Ecto neural progenitor cell (in vitro differentiated cells): ENCODE measurements at regions not wholly inside any gene's neighbourhood (a gene's known extent, or its start where the extent isn't known, plus 50 kb on each side); places are given as distances from the start of the nearest gene placed in this dataset.
A peak's percentile ranks its signal among the peaks of the same experiment; 100 is the strongest.

ENCODE experiments used
- DNase-seq: peaks from one replicate; pipeline ENCODE4 v3.0.0-alpha.2; 2018; ENCODE audit warnings: low spot score

- no peak for DNase-seq
Observed at GRCh38 chr1:181327796-181328195, 155.5 kb upstream of the CACNA1E start.

GRCh38 chr1:181334724-181335123 is 148.6 kb upstream of the CACNA1E start:
- DNase-seq, result no peak

- DNase-seq, result no peak
Observed at GRCh38 chr1:181335631-181336030, 147.7 kb upstream of the CACNA1E start.

GRCh38 chr1:181341026-181341632 is 142.2 kb upstream of the CACNA1E start:
- DNase-seq, result no peak

GRCh38 chr1:181344091-181344490 is 139.2 kb upstream of the CACNA1E start:
- DNase-seq, result no peak

DNA sequence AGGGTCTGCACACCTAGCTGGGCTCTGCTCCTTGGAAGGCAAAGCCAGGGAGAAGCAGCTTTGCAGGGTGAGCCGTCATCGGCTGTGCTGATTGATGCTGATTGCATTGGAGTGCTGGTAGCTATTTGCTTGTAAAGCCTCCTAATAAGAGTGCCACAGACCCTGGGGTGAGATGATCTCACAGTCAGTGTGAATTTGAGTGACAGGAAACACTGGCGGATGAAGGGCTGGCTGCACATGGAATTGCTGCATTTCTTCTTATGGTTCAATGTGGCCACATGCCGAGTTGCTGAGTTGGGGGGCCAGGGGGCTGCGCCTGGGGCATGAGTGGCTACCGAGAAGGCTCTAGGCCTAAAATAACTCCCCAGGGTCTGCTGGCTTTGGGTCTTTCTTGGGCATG is 138.2 kb upstream of the CACNA1E start:
- no peak for DNase-seq

DNA sequence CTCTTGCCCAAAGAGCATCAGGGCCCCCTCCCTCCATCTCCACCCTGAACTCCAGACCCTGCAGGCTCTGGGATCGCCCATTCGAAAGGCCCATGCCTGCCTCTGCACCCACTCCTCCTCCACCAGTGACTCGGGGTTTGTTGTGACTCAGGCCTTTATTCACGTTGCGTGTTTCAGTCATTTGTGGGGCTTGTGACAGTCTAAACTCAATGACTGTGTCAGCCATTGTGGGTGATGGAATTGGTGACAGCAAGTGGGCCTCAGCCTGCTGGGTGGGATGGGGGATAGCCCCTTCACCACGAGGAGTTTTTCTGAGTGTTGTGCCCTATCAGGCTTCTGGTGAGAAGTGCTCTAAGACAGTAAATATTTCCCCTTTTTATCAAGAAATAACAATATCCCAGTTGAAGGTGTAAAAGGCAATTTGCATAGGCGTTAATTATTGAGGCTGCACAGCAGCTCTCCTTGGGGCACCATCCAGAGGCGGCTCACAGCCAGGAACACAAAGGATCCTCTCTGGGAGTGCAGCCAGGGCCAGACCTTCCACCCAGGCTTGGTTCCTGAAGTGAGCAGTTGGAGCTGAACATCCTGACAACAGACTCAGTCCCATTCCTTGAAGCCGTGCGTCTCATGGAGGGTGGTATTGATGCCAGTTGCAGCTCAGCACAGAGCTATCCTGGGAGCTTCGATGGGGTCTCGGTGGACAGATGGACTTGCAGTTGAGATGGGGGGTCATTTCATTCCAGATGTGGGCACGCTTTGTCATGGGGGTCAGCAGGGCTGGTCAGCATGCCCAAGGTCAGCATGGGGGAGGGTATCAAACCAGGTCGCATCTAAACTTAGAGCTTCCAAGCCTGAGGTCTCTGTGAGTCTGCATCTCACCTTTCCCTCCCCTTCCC is 135.6 kb upstream of the CACNA1E start:
- DNase-seq, result peak; percentile 21

DNA sequence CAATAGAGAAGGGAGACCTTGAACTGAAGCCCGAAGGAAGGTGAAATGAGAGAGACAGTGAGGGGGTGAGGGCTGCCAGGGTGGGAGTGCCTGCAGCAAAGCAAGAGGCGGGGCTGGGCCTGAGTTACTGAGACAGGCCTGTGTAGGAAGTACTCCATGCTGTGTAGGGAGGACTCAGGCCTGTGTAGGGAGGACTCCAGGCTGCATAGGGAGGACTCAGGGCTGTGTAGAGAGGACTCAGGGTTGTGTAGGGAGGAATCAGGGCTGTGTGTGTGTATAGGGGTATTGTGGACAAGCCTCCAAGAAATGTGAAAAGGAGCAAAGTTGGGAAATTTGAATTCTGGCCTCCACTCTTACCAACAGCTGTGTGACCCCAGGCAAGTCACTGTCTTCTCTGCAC is 133.8 kb upstream of the CACNA1E start:
- peak; percentile 44 for DNase-seq

GRCh38 chr1:181350131-181350530 is 133.2 kb upstream of the CACNA1E start:
- DNase-seq, result peak; percentile 32

DNA sequence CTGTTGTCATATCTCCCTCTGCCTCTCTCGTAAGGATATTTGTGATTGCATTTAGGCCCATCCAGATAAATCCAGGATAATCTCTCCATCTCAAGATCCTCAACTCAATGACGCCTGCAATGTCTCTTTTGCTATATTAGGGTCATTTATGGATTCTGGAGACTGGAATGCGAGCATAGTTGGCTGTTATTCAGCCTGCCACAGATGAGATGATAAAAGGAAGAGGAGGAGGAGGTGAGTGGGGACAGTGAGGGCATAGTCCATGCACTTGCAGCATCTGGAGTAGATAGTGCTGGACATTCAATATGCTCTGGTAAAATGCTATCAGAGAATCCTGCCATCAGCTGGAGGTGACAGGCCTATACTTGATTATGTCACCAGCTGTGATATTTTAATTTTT is 131.6 kb upstream of the CACNA1E start:
- DNase-seq, result peak; percentile 21

GRCh38 chr1:181352695-181353094 is 130.6 kb upstream of the CACNA1E start:
- DNase-seq, result peak; percentile 31

DNA sequence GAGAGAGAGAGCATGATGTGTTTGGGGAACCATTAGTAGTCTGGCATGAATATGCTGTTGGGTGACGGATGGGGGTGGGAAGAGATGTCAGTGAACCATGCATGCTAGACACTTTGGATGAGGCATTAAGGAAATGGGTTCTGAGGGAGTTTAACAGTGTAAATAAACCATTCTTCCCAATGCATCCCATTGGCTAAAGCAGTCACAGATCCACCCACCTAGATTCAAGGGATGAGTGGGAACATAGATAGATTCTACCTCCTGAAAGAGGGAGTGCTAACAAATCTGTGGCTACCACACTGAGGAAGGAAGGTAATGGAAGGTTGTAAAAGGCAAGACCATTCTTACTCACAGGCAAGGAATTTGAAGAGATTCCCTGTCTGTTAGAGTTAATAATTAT is 129.8 kb upstream of the CACNA1E start:
- peak; percentile 5 for DNase-seq

GRCh38 chr1:181354865-181355264 is 128.5 kb upstream of the CACNA1E start:
- no peak for DNase-seq

DNA sequence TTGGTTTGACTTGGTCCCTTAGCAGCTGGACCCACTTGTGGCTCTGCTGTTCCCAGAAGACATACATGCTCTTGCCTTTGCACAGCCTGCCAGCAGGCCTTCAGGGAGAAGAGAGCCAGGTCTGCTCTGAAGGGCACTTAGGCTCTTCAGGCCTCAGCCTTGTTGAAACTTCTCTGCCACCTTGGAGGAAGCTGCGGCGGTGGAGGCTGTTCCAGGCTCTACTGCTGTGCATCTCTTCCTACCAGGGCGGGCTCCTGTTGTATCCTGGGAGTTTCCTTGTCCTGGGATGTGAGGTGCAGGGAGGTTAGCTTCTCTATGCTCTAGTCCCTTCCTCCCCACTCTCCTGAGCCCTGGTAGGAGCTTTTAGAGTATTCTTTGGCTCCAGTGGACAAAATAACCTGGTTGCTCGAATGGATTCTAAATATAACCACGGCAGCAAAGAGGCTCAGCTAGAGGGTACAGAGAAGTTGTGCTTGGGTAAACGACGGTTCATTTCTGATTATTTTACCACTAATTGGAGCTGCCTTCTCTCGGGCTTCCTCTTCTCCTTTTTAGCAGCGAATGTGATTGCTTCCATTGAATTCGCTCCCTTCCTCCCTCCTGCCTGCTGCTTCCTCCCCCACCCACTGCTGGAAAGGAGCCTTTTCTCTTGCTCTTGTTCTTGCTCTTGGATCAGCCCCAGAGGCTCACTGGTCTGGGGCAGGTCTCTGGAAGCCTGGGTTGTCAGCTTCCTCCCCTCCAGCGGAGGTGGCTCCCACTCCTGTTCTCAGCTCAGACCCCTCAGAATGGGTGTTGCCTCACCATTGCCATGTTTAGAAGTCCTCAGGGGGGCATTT is 126.6 kb upstream of the CACNA1E start:
- peak; percentile 27 for DNase-seq

DNA sequence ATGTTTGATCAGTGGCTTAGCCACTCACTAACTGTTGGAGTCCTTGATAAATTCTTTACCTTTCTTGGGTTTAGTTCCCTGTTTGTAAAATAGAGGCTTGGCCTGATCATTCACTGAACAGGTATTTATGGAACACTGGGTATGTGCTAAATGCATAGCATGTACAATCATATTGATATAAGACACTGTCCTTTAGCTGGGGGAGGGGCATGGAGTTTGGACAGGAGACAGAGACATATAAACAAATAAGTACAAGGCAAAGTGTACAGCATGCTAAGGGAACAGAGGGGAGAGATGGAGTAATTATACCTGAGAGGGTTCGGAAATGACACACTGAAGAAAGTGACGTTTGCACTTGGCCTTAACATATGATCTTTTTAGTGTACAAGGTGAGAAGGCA is 124.3 kb upstream of the CACNA1E start:
- no peak for DNase-seq

- DNase-seq, result no peak
Observed at GRCh38 chr1:181364801-181365200, 118.5 kb upstream of the CACNA1E start.

GRCh38 chr1:181366910-181367309 is 116.4 kb upstream of the CACNA1E start:
- no peak for DNase-seq

- DNase-seq, result no peak
Observed at GRCh38 chr1:181369416-181369815, 113.9 kb upstream of the CACNA1E start.

DNA sequence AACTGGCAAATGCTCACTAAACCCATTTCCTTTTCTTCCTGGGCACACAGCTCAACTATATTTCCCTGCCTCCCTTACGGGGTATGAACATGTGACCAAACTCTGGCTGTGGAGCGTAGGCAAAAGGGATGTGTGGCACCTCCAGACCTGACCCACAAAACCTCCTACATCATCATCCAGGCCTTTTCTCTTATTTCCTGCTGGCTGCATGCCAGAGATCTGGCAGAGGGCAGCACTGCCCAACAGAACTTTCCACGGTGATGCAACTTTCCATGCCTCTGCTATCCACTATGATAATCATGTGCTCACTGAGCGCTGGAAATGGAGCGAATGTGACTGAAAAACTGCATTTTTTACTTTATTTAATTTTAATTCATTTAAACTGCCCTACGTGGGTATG is 99.6 kb upstream of the CACNA1E start:
- DNase-seq, result no peak

- DNase-seq, result no peak
Observed at GRCh38 chr1:181386340-181386739, 97.0 kb upstream of the CACNA1E start.

- no peak for DNase-seq
Observed at GRCh38 chr1:181386951-181387350, 96.4 kb upstream of the CACNA1E start.

DNA sequence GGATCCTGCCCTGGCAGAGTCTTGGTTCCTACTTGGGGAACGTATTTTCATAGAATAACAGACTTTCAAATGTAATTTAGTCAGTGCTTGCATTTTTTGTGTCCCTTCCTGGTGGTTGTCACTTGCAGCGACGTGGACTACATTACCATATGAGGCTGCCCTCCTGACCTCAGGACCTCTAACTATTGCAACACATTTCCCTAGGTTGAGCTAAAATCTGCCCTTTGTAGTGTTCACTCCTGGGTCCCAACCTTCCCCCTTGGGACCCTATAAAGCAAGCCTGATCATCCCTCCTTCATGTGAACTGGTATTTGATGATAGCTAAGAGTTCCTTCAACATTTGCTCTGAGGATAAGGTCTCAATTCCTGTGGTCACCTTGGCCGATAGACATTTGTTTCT is 95.6 kb upstream of the CACNA1E start:
- no peak for DNase-seq
